GM12801 (cell line): ENCODE measurements at regions not wholly inside any gene's neighbourhood (a gene's known extent, or its start where the extent isn't known, plus 50 kb on each side); places are given as distances from the start of the nearest gene placed in this dataset.

Experiments used
- TF ChIP-seq, protein P1 (sequence below): IDR thresholded peaks from one replicate; pipeline ENCODE4 v1.5.1; 2011; ENCODE audit warnings: control low read depth; ENCODE audit not compliant: insufficient read length; ENCODE audit errors: extremely low read depth

DNA sequence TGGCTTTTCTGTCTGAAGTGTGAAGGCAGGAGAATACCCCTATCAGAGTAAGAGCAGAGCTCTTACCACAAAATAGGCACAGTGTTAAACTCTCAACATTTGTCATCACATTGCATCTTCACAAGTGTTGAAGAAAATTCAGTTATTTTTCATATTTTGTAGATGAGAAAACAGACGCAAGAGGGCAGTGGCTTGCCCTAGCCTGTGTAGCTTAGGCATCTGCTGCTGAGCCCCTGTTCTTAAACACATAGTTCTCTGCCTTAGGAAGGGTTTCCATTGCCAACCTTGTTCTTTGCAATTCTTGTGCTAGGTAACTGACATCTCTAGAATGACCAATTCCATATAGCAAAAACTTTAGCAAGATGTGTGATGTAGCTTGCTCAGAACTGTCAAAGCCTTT is 112.7 kb upstream of the RMDN2 start:
- TF ChIP-seq, protein P1, sequence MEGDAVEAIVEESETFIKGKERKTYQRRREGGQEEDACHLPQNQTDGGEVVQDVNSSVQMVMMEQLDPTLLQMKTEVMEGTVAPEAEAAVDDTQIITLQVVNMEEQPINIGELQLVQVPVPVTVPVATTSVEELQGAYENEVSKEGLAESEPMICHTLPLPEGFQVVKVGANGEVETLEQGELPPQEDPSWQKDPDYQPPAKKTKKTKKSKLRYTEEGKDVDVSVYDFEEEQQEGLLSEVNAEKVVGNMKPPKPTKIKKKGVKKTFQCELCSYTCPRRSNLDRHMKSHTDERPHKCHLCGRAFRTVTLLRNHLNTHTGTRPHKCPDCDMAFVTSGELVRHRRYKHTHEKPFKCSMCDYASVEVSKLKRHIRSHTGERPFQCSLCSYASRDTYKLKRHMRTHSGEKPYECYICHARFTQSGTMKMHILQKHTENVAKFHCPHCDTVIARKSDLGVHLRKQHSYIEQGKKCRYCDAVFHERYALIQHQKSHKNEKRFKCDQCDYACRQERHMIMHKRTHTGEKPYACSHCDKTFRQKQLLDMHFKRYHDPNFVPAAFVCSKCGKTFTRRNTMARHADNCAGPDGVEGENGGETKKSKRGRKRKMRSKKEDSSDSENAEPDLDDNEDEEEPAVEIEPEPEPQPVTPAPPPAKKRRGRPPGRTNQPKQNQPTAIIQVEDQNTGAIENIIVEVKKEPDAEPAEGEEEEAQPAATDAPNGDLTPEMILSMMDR, result no peak

DNA sequence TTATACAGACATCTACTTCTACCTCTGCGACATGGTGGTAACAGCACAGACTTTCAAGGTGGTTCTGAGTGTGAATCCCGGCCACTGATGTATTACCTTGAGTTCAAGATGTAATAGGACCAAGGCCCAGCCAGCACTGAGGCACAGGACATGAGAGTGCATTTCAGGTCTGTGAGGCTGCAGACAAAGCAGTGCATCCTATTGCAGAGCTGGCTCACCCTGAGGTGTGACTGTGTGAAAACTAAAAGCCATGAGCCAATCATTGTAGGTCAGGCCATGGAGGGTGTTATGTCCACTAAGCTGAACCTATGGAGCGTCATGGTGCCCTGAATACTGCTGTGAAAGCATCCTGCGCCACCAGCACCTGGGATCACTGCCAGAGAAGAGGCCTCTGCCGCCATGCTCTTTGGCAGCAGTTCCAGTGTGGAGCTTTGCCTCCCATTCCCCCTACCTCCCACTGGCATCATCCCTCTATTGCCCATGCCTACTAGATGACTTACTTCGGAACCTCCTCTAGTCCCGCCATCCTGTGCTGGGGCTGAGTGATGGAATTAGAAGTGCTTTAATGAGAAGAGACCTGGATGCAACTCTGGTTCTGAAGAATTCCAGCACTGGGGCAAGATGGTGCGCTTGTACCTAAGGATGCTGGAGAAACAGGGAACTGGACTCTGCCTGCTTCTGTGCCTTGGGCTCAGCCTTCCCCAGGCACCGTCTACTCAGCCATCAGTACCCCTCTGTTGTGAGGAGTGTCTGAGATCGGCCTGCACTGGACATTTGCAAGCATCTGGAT is 112.0 kb upstream of the RMDN2 start:
- TF ChIP-seq, protein P1, result no peak

DNA sequence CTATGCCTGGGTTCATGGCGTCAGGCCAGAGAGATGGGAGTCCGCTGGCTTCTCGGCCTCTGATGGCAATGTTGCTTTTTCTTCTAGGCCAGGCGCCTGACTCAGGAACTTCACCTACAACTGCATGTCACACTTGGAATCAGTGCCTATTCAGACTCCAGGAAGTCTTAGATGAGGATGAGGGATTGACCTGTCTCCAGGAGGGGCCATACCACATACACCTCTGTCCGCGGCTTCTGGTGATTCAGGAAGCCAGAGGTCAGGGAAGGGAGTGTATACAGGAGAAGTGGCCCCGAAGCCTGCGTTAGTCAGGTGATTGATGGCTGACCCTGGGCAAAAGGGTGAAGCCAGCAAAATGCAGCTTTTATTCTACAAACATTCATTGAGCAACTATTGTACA is 109.1 kb upstream of the RMDN2 start:
- TF ChIP-seq, protein P1, result no peak

DNA sequence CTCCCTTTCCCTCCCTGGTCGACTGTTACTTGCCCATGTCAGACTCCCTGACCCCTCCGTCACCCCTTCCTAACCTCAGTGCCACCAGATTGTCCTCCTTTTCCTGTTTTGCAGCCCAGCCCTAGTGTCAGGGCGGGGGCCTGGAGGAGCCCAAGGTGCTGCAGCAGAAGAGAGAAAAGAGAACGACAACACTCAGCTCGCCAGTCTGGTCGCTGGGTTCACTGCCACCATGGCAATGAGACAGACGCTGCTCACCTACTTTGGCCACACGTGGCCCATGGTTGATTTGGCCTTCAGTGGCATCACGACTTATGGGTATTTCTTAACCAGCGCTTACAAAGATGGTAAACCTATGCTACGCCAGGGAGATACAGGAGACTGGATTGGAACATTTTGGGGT is 108.4 kb upstream of the RMDN2 start:
- TF ChIP-seq, protein P1, result no peak

DNA sequence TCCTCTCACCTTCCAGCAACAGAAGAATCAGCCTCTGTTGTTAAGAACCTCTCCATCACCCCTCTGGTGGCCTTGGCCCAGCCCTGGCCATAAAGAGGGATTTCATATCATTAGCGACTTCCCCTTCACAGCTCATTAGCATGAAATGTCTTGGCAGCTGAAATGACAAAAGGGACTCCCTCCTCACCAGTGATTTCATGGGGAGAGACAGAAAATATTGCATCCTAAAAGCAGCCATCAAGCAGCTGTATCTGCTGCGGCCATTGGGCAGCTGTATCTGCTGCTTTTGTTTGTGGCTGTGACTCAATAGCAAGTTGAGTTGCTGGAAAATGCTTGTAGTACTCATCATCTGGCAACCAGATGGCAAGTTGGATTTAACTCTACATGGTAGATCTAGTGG is 105.9 kb upstream of the RMDN2 start:
- TF ChIP-seq, protein P1, result no peak

DNA sequence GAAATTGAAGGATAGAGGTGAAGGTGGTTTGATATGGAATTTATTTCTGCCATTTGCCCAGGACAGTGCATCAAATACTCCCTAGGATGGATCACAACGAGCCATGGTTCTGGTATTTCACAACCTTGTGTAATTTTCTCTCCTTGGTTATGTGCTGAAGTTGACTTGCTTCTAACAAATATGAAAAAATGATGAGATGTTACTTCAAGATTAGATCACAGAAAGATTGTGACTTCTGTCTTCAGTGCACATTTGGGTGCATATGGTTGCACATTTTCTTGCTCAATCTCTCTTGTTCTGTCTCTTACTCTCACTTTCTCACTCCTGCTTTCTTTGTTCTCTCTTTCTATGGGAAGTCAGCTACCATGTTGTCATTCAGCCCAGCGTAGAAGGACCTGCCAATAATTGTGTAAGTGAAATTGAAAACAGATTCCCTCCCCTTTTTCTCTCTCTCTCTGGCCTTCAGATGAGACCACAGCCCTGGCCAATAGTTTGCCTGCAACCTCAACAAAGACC is 104.6 kb upstream of the RMDN2 start:
- TF ChIP-seq, protein P1, result no peak

DNA sequence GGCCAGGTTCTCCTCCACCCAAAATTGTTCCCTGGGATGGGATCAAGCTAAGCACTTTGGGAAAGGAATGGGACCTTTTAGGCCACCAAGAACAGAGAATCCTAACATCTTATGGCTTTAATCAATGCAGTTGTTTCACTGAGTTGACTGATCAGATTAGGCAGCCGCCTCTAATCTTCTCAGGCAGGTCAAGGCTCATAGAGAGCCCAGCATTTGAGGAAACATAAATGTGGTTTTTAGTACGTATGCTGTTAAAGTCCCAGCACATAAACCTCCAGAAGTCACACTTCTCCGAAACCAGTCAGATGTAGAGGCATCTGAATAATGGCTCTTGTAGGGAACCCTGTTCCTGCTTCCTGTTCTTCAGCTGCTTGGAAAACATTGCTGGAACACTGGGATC is 99.5 kb upstream of the RMDN2 start:
- TF ChIP-seq, protein P1, result no peak
